K562 (cell line): ENCODE measurements at regions not wholly inside any gene's neighbourhood (a gene's known extent, or its start where the extent isn't known, plus 50 kb on each side); places are given as distances from the start of the nearest gene placed in this dataset.

Experiments used
- BCLAF1 ChIP-seq, 2 experiments: fragments of 450-650 bp in 1 of 2; IDR thresholded peaks; 2 replicates each; pipeline ENCODE4 v1.6.1; 2011 to 2017; ENCODE audit warnings: low read depth in 2 of 2, antibody characterized with exemption in 1 of 2, borderline replicate concordance in 1 of 2, low read length in 1 of 2, mild to moderate bottlenecking in 1 of 2, mixed read lengths in 1 of 2; ENCODE audit not compliant: control insufficient read depth in 1 of 2
- BCOR ChIP-seq: fragments of 450-650 bp; IDR thresholded peaks from 2 replicates; pipeline ENCODE4 v1.6.1; 2016
- BHLHE40 ChIP-seq: IDR thresholded peaks from 2 replicates; pipeline ENCODE4 v1.6.1; 2011; ENCODE audit warnings: low read length, improper control_type of control experiment
- BMI1 ChIP-seq: fragments of 150-350 bp; IDR thresholded peaks from 2 replicates; pipeline ENCODE4 v1.6.1; 2014; ENCODE audit warnings: low read length
- CBX2 ChIP-seq: fragments of 200-600 bp; sonication (generic); IDR thresholded peaks from one replicate; pipeline ENCODE4 v1.6.1; 2012; ENCODE audit warnings: mild to moderate bottlenecking, low read length, inconsistent platforms; ENCODE audit not compliant: insufficient read depth, poor library complexity, severe bottlenecking
- DEAF1 ChIP-seq: fragments of 450-650 bp; formaldehyde crosslinking; IDR thresholded peaks from 2 replicates; pipeline ENCODE4 v1.4.0; 2020; ENCODE audit warnings: mild to moderate bottlenecking, moderate library complexity
- DNMT1 ChIP-seq: fragments of 450-650 bp; IDR thresholded peaks from 2 replicates; pipeline ENCODE4 v1.6.1; 2016; ENCODE audit warnings: antibody characterized with exemption, mild to moderate bottlenecking
- FOXK1 ChIP-seq: sonication (generic); formaldehyde crosslinking; IDR thresholded peaks from 2 replicates; pipeline ENCODE4 v1.8.0; 2022; ENCODE audit warnings: missing genetic modification reagents, mild to moderate bottlenecking, borderline replicate concordance
- HBP1 ChIP-seq: fragments of 450-650 bp; formaldehyde crosslinking; IDR thresholded peaks from 2 replicates; pipeline ENCODE4 v1.4.0; 2022; ENCODE audit warnings: missing genetic modification characterization
- MCM5 ChIP-seq: fragments of 450-650 bp; IDR thresholded peaks from 2 replicates; pipeline ENCODE4 v1.6.1; 2016; ENCODE audit warnings: low read depth
- MLX ChIP-seq, 2 experiments: fragments of 450-650 bp in 1 of 2; sonication (generic) in 1 of 2; formaldehyde crosslinking; conservative IDR thresholded peaks; 2 replicates each; pipeline versions ENCODE4 v1.4.0 to v1.8.1; 2020 to 2022; ENCODE audit warnings: mild to moderate bottlenecking in 1 of 2, missing genetic modification reagents in 1 of 2
- NFXL1 ChIP-seq: fragments of 450-650 bp; formaldehyde crosslinking; IDR thresholded peaks from 2 replicates; pipeline ENCODE4 v1.4.0; 2021; ENCODE audit warnings: mild to moderate bottlenecking
- PHTF2 ChIP-seq: fragments of 250-450 bp; sonication (Bioruptor Pico); IDR thresholded peaks from 2 replicates; pipeline ENCODE4 v1.5.0; 2021; ENCODE audit warnings: mild to moderate bottlenecking
- PTBP1 ChIP-seq: fragments of 200-400 bp; formaldehyde crosslinking; IDR thresholded peaks from 2 replicates; pipeline ENCODE4 v1.6.1; 2017; ENCODE audit warnings: low read depth, low read length
- RAD51 ChIP-seq: fragments of 450-650 bp; IDR thresholded peaks from 2 replicates; pipeline ENCODE4 v1.7.1; 2016; ENCODE audit warnings: low read depth, mild to moderate bottlenecking, borderline replicate concordance
- SIN3A ChIP-seq, 2 experiments: fragments of 150-350 bp in 1 of 2; IDR thresholded peaks; 2 replicates each; pipeline ENCODE4 v1.6.1; 2011 to 2016; ENCODE audit warnings: borderline replicate concordance in 2 of 2, low read depth in 2 of 2, low read length in 2 of 2, mild to moderate bottlenecking in 2 of 2, moderate library complexity in 2 of 2; ENCODE audit not compliant: control insufficient read depth in 1 of 2
- STAT6 ChIP-seq: sonication (generic); formaldehyde crosslinking; IDR thresholded peaks from 2 replicates; pipeline ENCODE4 v1.8.1; 2023; ENCODE audit warnings: mild to moderate bottlenecking, missing genetic modification reagents
- TAF9B ChIP-seq: fragments of 450-650 bp; IDR thresholded peaks from 2 replicates; pipeline ENCODE4 v1.6.1; 2018; ENCODE audit warnings: mild to moderate bottlenecking; ENCODE audit not compliant: partially characterized antibody
- ZNF12 ChIP-seq: sonication (generic); formaldehyde crosslinking; IDR thresholded peaks from 2 replicates; pipeline ENCODE4 v1.4.0; 2020; ENCODE audit warnings: mild to moderate bottlenecking, missing genetic modification reagents
- ZNF436 ChIP-seq: fragments of 250-450, 450-650 bp; sonication (Bioruptor Pico); formaldehyde crosslinking; IDR thresholded peaks from 2 replicates; pipeline ENCODE4 v1.7.0; 2020; ENCODE audit warnings: mild to moderate bottlenecking

GRCh38 chr3:72143322-72143721 is 358.4 kb upstream of the PROK2 start (continued):
- TF ChIP-seq STAT6 (CRISPR knock-in tag): no peak
- TF ChIP-seq HBP1 (CRISPR knock-in tag): no peak
- no peak for TF ChIP-seq PHTF2
- TF ChIP-seq TAF9B: peak; percentile 40
- no peak for TF ChIP-seq CBX2
- TF ChIP-seq MLX (CRISPR knock-in tag; conservative IDR thresholded peaks at IDR 0.05): no peak
- no peak for TF ChIP-seq SIN3A (IDR thresholded peaks at IDR 0.05; ENCODE audit: borderline replicate concordance in 2 of 2, control insufficient read depth in 1 of 2, low read depth in 2 of 2, low read length in 2 of 2)
- no peak for TF ChIP-seq RAD51
- no peak for TF ChIP-seq MCM5
- no peak for TF ChIP-seq ZNF12
- no peak for TF ChIP-seq ZNF436 (CRISPR knock-in tag)
- TF ChIP-seq DNMT1: no peak
- peak; percentile 94 for TF ChIP-seq BCOR
- no peak for TF ChIP-seq PTBP1
- no peak for TF ChIP-seq BMI1
- TF ChIP-seq DEAF1 (CRISPR knock-in tag): 0 out of 2 replicates have a peak, but pooled peaks have one; percentile 28
- TF ChIP-seq BCLAF1 (IDR thresholded peaks at IDR 0.05; ENCODE audit: borderline replicate concordance in 1 of 2, control insufficient read depth in 1 of 2, low read depth in 2 of 2, low read length in 1 of 2): no peak
- TF ChIP-seq FOXK1: no peak
- peak; percentile 51; the same call in 1 of the 2 replicates for TF ChIP-seq BHLHE40
- 0 out of 2 replicates have a peak, but pooled peaks have one; percentile 11 for TF ChIP-seq NFXL1 (CRISPR knock-in tag)
